ENCODE measurements at regions not wholly inside any gene's neighbourhood (a gene's known extent, or its start where the extent isn't known, plus 50 kb on each side); places are given as distances from the start of the nearest gene placed in this dataset.
"Not testable (repeated sequence)": the region's sequence is repeated elsewhere in the genome, so short reads cannot be mapped to it uniquely, and the experiment has no call there.

DNA sequence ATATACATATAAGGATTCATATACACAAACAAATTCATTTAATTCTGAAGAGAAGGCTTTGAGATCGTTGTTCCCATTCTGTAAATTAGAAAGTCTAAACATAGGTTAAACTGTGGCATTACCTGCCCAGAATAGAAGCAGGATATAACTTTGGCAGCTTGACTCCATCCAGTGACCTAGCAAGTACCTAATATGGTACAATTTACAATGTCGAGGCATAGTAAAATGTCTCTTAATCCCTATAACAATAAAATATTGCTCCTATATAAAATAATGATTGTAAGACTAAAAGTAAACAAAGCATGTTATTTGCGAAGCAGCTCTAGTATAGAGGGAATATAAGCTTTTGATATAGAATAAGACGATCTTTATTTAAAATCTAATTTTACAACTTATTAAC is 756.0 kb downstream of the LUZP2 start:
- no peaks in the 10 kb centered on the region for H3K9me3 ChIP-seq (ENCODE audit: control insufficient read depth, insufficient read depth, low read depth, low read length)
- TF ChIP-seq CTCF (conservative IDR thresholded peaks at IDR 0.05 in 1 of 2, IDR thresholded peaks at IDR 0.05 in 1 of 2; ENCODE audit: low read depth in 1 of 2, low read length in 2 of 2) (no peak), EZH2 (IDR thresholded peaks at IDR 0.05; ENCODE audit: low read length, missing control alignments) (no peak)
- H3K4me2 ChIP-seq (ENCODE audit: extremely low read depth, insufficient read depth, low read length), result no peak overlapping the region
- no peak overlapping the region for H3K4me3 ChIP-seq (replicated peaks in 1 of 4; ENCODE audit: control extremely low read depth in 1 of 4, insufficient read depth in 1 of 4, low read depth in 3 of 4, low read length in 4 of 4)
- no peaks in the 10 kb centered on the region for H3K27me3 ChIP-seq (ENCODE audit: control insufficient read depth, insufficient read depth, low read length)
- H3K4me1 ChIP-seq (ENCODE audit: control insufficient read depth, extremely low read depth, insufficient read depth, low read length), result no peaks in the 10 kb centered on the region
- no peak overlapping the region for H3K27ac ChIP-seq (ENCODE audit: insufficient read depth, low read length)
- no peaks in the 10 kb centered on the region for H4K20me1 ChIP-seq (ENCODE audit: control insufficient read depth, extremely low read depth, insufficient read depth, low read length)
- no peak overlapping the region for H3K9ac ChIP-seq (ENCODE audit: insufficient read depth, low read length)
- DNase-seq (ENCODE audit: low read depth in 2 of 2), result no peak
- H3K36me3 ChIP-seq (ENCODE audit: control insufficient read depth, insufficient read depth, low read length), result no peaks in the 10 kb centered on the region
- H2AFZ ChIP-seq (ENCODE audit: low read length), result no peak overlapping the region
- no peaks in the 10 kb centered on the region for H3K79me2 ChIP-seq (ENCODE audit: control insufficient read depth, insufficient read depth, low read length)

- H3K27ac ChIP-seq (ENCODE audit: insufficient read depth, low read length); DNase-seq (ENCODE audit: low read depth in 2 of 2); H3K9ac ChIP-seq (ENCODE audit: insufficient read depth, low read length); H3K79me2 ChIP-seq (ENCODE audit: control insufficient read depth, insufficient read depth, low read length); H3K27me3 ChIP-seq (ENCODE audit: control insufficient read depth, insufficient read depth, low read length); H4K20me1 ChIP-seq (ENCODE audit: control insufficient read depth, extremely low read depth, insufficient read depth, low read length); H3K9me3 ChIP-seq (ENCODE audit: control insufficient read depth, insufficient read depth, low read depth, low read length); H3K4me3 ChIP-seq (replicated peaks in 1 of 4; ENCODE audit: control extremely low read depth in 1 of 4, insufficient read depth in 1 of 4, low read depth in 3 of 4, low read length in 4 of 4); H3K4me2 ChIP-seq (ENCODE audit: extremely low read depth, insufficient read depth, low read length); H2AFZ ChIP-seq (ENCODE audit: low read length); H3K36me3 ChIP-seq (ENCODE audit: control insufficient read depth, insufficient read depth, low read length); H3K4me1 ChIP-seq (ENCODE audit: control insufficient read depth, extremely low read depth, insufficient read depth, low read length): not testable (repeated sequence)
Observed at GRCh38 chr11:25263861-25264260, 767.0 kb downstream of the LUZP2 start.

- no peak for DNase-seq (ENCODE audit: low read depth in 2 of 2)
- Histone ChIP-seq H2AFZ (ENCODE audit: low read length) (no peak overlapping the region), H3K4me3 (replicated peaks in 1 of 4; ENCODE audit: control extremely low read depth in 1 of 4, insufficient read depth in 1 of 4, low read depth in 3 of 4, low read length in 4 of 4) (no peak overlapping the region), H4K20me1 (ENCODE audit: control insufficient read depth, extremely low read depth, insufficient read depth, low read length) (no peaks in the 10 kb centered on the region), H3K27ac (ENCODE audit: insufficient read depth, low read length) (no peak overlapping the region), H3K36me3 (ENCODE audit: control insufficient read depth, insufficient read depth, low read length) (no peaks in the 10 kb centered on the region), H3K79me2 (ENCODE audit: control insufficient read depth, insufficient read depth, low read length) (no peaks in the 10 kb centered on the region), H3K9me3 (ENCODE audit: control insufficient read depth, insufficient read depth, low read depth, low read length) (no peaks in the 10 kb centered on the region), H3K4me1 (ENCODE audit: control insufficient read depth, extremely low read depth, insufficient read depth, low read length) (no peaks in the 10 kb centered on the region), H3K9ac (ENCODE audit: insufficient read depth, low read length) (no peak overlapping the region), H3K4me2 (ENCODE audit: extremely low read depth, insufficient read depth, low read length) (no peak overlapping the region), H3K27me3 (ENCODE audit: control insufficient read depth, insufficient read depth, low read length) (no peaks in the 10 kb centered on the region)
- TF ChIP-seq EZH2 (IDR thresholded peaks at IDR 0.05; ENCODE audit: low read length, missing control alignments) (no peak), CTCF (conservative IDR thresholded peaks at IDR 0.05 in 1 of 2, IDR thresholded peaks at IDR 0.05 in 1 of 2; ENCODE audit: low read depth in 1 of 2, low read length in 2 of 2) (no peak)
Observed at GRCh38 chr11:25271301-25271700, 774.4 kb downstream of the LUZP2 start.

DNA sequence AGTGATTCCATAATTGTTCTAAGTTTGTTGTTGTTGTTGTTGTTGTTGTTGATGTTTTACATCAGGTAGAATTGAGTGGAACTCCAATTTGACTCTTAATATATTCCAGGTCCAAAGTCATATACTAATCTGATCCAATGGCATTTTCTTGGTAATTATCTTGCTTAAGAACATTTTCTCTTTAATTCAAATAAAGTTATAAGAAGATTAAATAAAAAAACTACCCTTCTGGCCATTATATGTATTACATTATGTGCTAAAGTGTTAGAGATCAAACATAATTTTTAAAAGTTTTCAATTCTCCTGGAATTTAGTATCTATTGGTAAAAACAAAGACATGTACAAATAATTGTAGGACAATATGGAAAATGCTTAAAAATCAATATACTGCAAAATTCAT is 775.4 kb downstream of the LUZP2 start:
- Histone ChIP-seq H3K27ac (ENCODE audit: insufficient read depth, low read length) (no peak overlapping the region), H3K4me1 (ENCODE audit: control insufficient read depth, extremely low read depth, insufficient read depth, low read length) (no peaks in the 10 kb centered on the region), H3K9ac (ENCODE audit: insufficient read depth, low read length) (no peak overlapping the region), H4K20me1 (ENCODE audit: control insufficient read depth, extremely low read depth, insufficient read depth, low read length) (no peaks in the 10 kb centered on the region), H2AFZ (ENCODE audit: low read length) (no peak overlapping the region), H3K79me2 (ENCODE audit: control insufficient read depth, insufficient read depth, low read length) (no peaks in the 10 kb centered on the region), H3K4me3 (replicated peaks in 1 of 4; ENCODE audit: control extremely low read depth in 1 of 4, insufficient read depth in 1 of 4, low read depth in 3 of 4, low read length in 4 of 4) (no peak overlapping the region), H3K4me2 (ENCODE audit: extremely low read depth, insufficient read depth, low read length) (no peak overlapping the region), H3K9me3 (ENCODE audit: control insufficient read depth, insufficient read depth, low read depth, low read length) (no peaks in the 10 kb centered on the region), H3K27me3 (ENCODE audit: control insufficient read depth, insufficient read depth, low read length) (no peaks in the 10 kb centered on the region), H3K36me3 (ENCODE audit: control insufficient read depth, insufficient read depth, low read length) (no peaks in the 10 kb centered on the region)
- no peak for DNase-seq (ENCODE audit: low read depth in 2 of 2)
- no peak for TF ChIP-seq EZH2 (IDR thresholded peaks at IDR 0.05; ENCODE audit: low read length, missing control alignments)
- no peak for TF ChIP-seq CTCF (conservative IDR thresholded peaks at IDR 0.05 in 1 of 2, IDR thresholded peaks at IDR 0.05 in 1 of 2; ENCODE audit: low read depth in 1 of 2, low read length in 2 of 2)

- not testable (repeated sequence) for H3K4me3 ChIP-seq (replicated peaks in 1 of 4; ENCODE audit: control extremely low read depth in 1 of 4, insufficient read depth in 1 of 4, low read depth in 3 of 4, low read length in 4 of 4); H3K79me2 ChIP-seq (ENCODE audit: control insufficient read depth, insufficient read depth, low read length); H3K36me3 ChIP-seq (ENCODE audit: control insufficient read depth, insufficient read depth, low read length); H2AFZ ChIP-seq (ENCODE audit: low read length); H3K9me3 ChIP-seq (ENCODE audit: control insufficient read depth, insufficient read depth, low read depth, low read length); H3K4me2 ChIP-seq (ENCODE audit: extremely low read depth, insufficient read depth, low read length); DNase-seq (ENCODE audit: low read depth in 2 of 2); H3K27me3 ChIP-seq (ENCODE audit: control insufficient read depth, insufficient read depth, low read length); H3K9ac ChIP-seq (ENCODE audit: insufficient read depth, low read length); H3K4me1 ChIP-seq (ENCODE audit: control insufficient read depth, extremely low read depth, insufficient read depth, low read length); H3K27ac ChIP-seq (ENCODE audit: insufficient read depth, low read length); H4K20me1 ChIP-seq (ENCODE audit: control insufficient read depth, extremely low read depth, insufficient read depth, low read length)
Observed at GRCh38 chr11:25280821-25281220, 784.0 kb downstream of the LUZP2 start.

Data from fibroblast of lung (primary cell).